Pons (tissue), 1 donor: ENCODE measurements at regions not wholly inside any gene's neighbourhood (a gene's known extent, or its start where the extent isn't known, plus 50 kb on each side); places are given as distances from the start of the nearest gene placed in this dataset.

Experiments used
- DNase-seq: peaks from one replicate; pipeline ENCODE4 v3.0.0-alpha.2; 2016; ENCODE audit warnings: low spot score

- DNase-seq: no peak
These were observed 333.2 kb downstream of the RPS24 start for GRCh38 chr10:78366663-78367411.

- DNase-seq: no peak
These were observed 334.1 kb downstream of the RPS24 start for GRCh38 chr10:78367751-78368150.

GRCh38 chr10:78371136-78371535 is 337.5 kb downstream of the RPS24 start:
- DNase-seq: no peak

- no peak for DNase-seq
These were observed 339.1 kb downstream of the RPS24 start for GRCh38 chr10:78372806-78373205.

- DNase-seq: no peak
These were observed 340.8 kb downstream of the RPS24 start for GRCh38 chr10:78374331-78375028.

- DNase-seq: peak; percentile 7
These were observed 342.5 kb downstream of the RPS24 start for GRCh38 chr10:78375854-78376785.

- no peak for DNase-seq
These were observed 343.7 kb downstream of the RPS24 start for GRCh38 chr10:78377356-78377755.

- no peak for DNase-seq
These were observed 344.5 kb downstream of the RPS24 start for GRCh38 chr10:78378192-78378591.

- DNase-seq: no peak
These were observed 347.4 kb downstream of the RPS24 start for GRCh38 chr10:78381107-78381506.

- DNase-seq: no peak
These were observed 348.4 kb downstream of the RPS24 start for GRCh38 chr10:78382047-78382446.

GRCh38 chr10:78382772-78383171 is 349.1 kb downstream of the RPS24 start:
- peak; percentile 22 for DNase-seq

- DNase-seq: no peak
These were observed 349.9 kb downstream of the RPS24 start for GRCh38 chr10:78383378-78384048.

GRCh38 chr10:78384049-78384431 is 350.4 kb downstream of the RPS24 start:
- no peak for DNase-seq

- DNase-seq: no peak
These were observed 351.9 kb downstream of the RPS24 start for GRCh38 chr10:78385599-78385998.

- no peak for DNase-seq
These were observed 352.8 kb downstream of the RPS24 start for GRCh38 chr10:78386509-78386908.

- DNase-seq: no peak
These were observed 354.8 kb downstream of the RPS24 start for GRCh38 chr10:78388331-78389050.

- no peak for DNase-seq
These were observed 355.8 kb downstream of the RPS24 start for GRCh38 chr10:78389419-78389818.

- no peak for DNase-seq
These were observed 356.4 kb downstream of the RPS24 start for GRCh38 chr10:78390051-78390450.

- no peak for DNase-seq
These were observed 357.2 kb downstream of the RPS24 start for GRCh38 chr10:78390817-78391216.

GRCh38 chr10:78391585-78391984 is 357.9 kb downstream of the RPS24 start:
- no peak for DNase-seq

GRCh38 chr10:78392197-78392596 is 358.5 kb downstream of the RPS24 start:
- no peak for DNase-seq
